ENCODE measurements at regions not wholly inside any gene's neighbourhood (a gene's known extent, or its start where the extent isn't known, plus 50 kb on each side); places are given as distances from the start of the nearest gene placed in this dataset.

DNA sequence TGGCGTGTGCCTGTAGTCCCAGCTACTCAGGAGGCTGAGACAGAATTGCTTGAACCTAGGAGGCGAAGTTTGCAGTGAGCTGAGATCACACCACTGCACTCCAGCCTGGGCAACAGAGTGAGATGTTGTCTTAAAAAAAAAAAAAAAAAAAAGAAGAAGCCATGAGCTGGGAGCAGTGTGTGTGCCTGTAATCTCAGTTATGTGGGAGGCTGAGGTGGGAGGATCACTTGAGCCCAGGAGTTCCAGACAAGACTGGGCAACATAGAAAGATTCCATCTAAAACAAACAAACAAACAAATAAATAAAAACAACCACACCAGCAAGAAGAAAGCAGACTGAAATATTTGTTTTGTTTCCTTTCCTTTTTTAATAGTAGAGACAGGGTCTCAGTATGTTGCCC is 62.2 kb upstream of the KIF13A start:
- TF ChIP-seq, protein P1, sequence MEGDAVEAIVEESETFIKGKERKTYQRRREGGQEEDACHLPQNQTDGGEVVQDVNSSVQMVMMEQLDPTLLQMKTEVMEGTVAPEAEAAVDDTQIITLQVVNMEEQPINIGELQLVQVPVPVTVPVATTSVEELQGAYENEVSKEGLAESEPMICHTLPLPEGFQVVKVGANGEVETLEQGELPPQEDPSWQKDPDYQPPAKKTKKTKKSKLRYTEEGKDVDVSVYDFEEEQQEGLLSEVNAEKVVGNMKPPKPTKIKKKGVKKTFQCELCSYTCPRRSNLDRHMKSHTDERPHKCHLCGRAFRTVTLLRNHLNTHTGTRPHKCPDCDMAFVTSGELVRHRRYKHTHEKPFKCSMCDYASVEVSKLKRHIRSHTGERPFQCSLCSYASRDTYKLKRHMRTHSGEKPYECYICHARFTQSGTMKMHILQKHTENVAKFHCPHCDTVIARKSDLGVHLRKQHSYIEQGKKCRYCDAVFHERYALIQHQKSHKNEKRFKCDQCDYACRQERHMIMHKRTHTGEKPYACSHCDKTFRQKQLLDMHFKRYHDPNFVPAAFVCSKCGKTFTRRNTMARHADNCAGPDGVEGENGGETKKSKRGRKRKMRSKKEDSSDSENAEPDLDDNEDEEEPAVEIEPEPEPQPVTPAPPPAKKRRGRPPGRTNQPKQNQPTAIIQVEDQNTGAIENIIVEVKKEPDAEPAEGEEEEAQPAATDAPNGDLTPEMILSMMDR (IDR thresholded peaks at IDR 0.05) = no peak
- TF ChIP-seq POLR2A (IDR thresholded peaks at IDR 0.05) = no peak
- TF ChIP-seq EP300 (IDR thresholded peaks at IDR 0.05) = no peak

Measured in sigmoid colon (tissue), 4 donors.